Calu3 (cell line): ENCODE measurements at regions not wholly inside any gene's neighbourhood (a gene's known extent, or its start where the extent isn't known, plus 50 kb on each side); places are given as distances from the start of the nearest gene placed in this dataset.

Source experiments
- BruUV-seq: library from RNA; stranded (reverse); fragments of 400-500 nt; replicated peaks from 2 replicates; lab custom pipeline; 2021; lab: Mats Ljungman, UMichigan
- CTCF ChIA-PET: fragments of 300-600 bp; sonication (Branson Sonifier 250); formaldehyde crosslinking; loops from one replicate; lab custom pipeline; 2022; ENCODE audit warnings: antibody characterized with exemption; lab: Charles Lee
- DNase-seq: peaks from one replicate; pipeline ENCODE4 v3.0.0; 2022
- H3K27ac Mint-ChIP-seq: one replicate; pipeline ENCODE4 v1.8.0; 2022; ENCODE audit warnings: mixed read lengths; ENCODE audit not compliant: unreplicated experiment
- H3K27me3 Mint-ChIP-seq: one replicate; pipeline ENCODE4 v1.8.0; 2022; ENCODE audit warnings: mixed read lengths; ENCODE audit not compliant: unreplicated experiment
- H3K36me3 Mint-ChIP-seq: one replicate; pipeline ENCODE4 v1.8.0; 2022; ENCODE audit warnings: mild to moderate bottlenecking, moderate library complexity, mixed read lengths; ENCODE audit not compliant: insufficient read depth, unreplicated experiment
- H3K4me1 Mint-ChIP-seq: one replicate; pipeline ENCODE4 v1.8.0; 2022; ENCODE audit warnings: mild to moderate bottlenecking, low read depth, mixed read lengths; ENCODE audit not compliant: unreplicated experiment
- H3K4me3 Mint-ChIP-seq: one replicate; pipeline ENCODE4 v1.8.0; 2022; ENCODE audit warnings: mild to moderate bottlenecking, low read depth, moderate library complexity, mixed read lengths; ENCODE audit not compliant: unreplicated experiment
- H3K9me3 Mint-ChIP-seq: one replicate; pipeline ENCODE4 v1.8.0; 2022; ENCODE audit warnings: low read depth, mixed read lengths; ENCODE audit not compliant: unreplicated experiment
- intact Hi-C: fragments of 100-400 bp; cut with micrococcal nuclease; formaldehyde crosslinking; loops from one replicate; pipeline ENCODE4 v1.10.0; 2022; ENCODE audit not compliant: unreplicated experiment
- TF ChIP-seq, protein P1 (sequence below): fragments of 200-600 bp; IDR thresholded peaks from one replicate; pipeline ENCODE4 v1.8.0; 2022; ENCODE audit warnings: antibody characterized with exemption; ENCODE audit not compliant: unreplicated experiment

DNA sequence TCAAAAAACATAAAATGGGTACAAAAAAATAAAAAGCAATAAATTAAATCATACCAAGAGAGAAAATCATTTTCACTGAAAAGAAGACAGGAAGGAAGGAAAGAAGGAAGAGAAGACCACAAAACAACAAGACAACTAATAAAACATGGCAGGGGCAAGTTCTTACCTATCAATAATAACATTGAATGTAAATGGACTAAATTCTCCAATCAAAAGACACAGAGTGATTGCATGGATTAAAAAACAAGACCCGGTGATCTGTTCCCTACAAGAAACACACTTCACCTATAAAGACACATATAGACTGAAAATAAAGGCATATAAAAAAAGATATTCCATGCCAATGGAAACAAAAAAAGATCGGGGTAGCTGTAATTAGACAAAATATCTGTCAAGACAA lies 82.6 kb upstream of the CERS6 start:
- Mint-ChIP-seq H3K9me3 (peaks cover 2% of the 10 kb centered on the region), H3K4me3 (no peak overlapping the region), H3K4me1 (no peaks in the 10 kb centered on the region), H3K36me3 (no peaks in the 10 kb centered on the region), H3K27ac (no peak overlapping the region), H3K27me3 (no peaks in the 10 kb centered on the region)
- TF ChIP-seq, protein P1, sequence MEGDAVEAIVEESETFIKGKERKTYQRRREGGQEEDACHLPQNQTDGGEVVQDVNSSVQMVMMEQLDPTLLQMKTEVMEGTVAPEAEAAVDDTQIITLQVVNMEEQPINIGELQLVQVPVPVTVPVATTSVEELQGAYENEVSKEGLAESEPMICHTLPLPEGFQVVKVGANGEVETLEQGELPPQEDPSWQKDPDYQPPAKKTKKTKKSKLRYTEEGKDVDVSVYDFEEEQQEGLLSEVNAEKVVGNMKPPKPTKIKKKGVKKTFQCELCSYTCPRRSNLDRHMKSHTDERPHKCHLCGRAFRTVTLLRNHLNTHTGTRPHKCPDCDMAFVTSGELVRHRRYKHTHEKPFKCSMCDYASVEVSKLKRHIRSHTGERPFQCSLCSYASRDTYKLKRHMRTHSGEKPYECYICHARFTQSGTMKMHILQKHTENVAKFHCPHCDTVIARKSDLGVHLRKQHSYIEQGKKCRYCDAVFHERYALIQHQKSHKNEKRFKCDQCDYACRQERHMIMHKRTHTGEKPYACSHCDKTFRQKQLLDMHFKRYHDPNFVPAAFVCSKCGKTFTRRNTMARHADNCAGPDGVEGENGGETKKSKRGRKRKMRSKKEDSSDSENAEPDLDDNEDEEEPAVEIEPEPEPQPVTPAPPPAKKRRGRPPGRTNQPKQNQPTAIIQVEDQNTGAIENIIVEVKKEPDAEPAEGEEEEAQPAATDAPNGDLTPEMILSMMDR, result no peak
- intact Hi-C loops, result no loop called here
- no peak for DNase-seq
- CTCF ChIA-PET, result no interaction called here
- BruUV-seq, result no TSS peak

DNA sequence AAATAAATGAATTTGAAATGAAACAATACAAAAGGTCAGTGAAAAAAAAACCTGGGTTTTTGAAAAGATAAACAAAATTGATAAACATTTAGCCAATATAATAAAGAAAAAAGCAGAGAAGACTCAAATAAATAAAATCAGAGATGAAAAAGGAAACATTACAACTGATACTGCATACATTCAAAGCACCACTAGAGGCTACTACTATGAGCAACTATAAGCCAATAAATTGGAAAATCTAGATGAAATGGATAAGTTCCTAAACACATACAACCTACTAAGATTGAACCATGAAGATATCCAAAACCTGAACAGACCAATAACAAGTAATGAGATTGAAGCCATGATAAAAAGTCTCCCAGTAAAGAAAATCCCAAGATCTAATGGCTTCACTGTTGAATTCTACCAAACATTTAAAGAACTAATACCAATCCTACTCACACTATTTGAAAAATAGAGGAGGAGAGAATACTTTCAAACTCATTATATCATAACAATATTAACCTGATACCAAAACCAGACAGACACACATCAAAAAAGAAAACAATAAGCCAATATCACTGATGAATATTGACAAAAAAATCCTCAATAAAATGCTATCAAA lies 80.8 kb upstream of the CERS6 start:
- H3K27me3 Mint-ChIP-seq, result no peaks in the 10 kb centered on the region
- CTCF ChIA-PET, result no interaction called here
- no TSS peak for BruUV-seq
- intact Hi-C loops, result loop anchor here (5.0 kb wide), 2 partner anchors 312 to 332 kb away; no protein-coding TSS in a partner anchor
- no peaks in the 10 kb centered on the region for H3K36me3 Mint-ChIP-seq
- no peak overlapping the region for H3K27ac Mint-ChIP-seq
- no peak for DNase-seq
- H3K4me3 Mint-ChIP-seq, result no peak overlapping the region
- H3K4me1 Mint-ChIP-seq, result no peaks in the 10 kb centered on the region
- H3K9me3 Mint-ChIP-seq, result peaks cover 2% of the 10 kb centered on the region
- TF ChIP-seq, protein P1, result no peak

DNA sequence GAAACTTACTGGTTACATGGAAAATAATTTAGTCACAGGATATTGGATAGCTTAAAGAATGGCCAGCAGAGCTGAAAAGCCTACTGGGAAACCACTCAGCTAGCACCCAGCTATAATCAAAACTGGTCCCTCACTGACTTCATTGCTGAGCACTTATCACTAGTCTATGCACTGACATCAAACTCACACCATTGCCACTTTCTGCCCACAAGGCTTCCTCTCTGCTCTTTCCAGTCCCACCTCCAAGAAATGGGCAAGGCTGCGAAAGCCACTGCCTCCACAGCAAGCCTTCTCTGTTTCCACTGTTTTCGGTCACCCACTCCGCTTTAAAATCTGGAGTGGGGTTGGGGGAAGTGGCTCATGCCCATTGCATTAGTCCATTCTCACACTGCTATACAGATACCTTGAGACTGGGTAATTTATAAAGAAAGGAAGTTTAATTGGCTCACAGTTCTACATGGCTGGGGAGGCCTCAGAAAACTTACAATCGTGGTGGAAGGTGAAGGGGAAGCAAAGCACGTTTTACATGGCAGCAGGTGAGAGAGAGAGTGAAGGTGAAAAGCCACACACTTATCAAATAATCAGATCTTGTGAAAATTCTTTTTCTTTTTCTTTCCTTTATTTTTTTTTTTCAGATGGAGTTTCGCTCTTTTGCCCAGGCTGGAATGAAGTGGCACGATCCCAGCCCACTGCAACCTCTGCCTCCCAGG lies 77.0 kb upstream of the CERS6 start:
- H3K4me3 Mint-ChIP-seq, result no peak overlapping the region
- TF ChIP-seq, protein P1, result no peak
- H3K27me3 Mint-ChIP-seq, result no peaks in the 10 kb centered on the region
- CTCF ChIA-PET, result no interaction called here
- no peaks in the 10 kb centered on the region for H3K4me1 Mint-ChIP-seq
- no TSS peak for BruUV-seq
- intact Hi-C loops, result loop anchor here (5.0 kb wide), 2 partner anchors 308 to 328 kb away; no protein-coding TSS in a partner anchor
- H3K27ac Mint-ChIP-seq, result no peak overlapping the region
- no peaks in the 10 kb centered on the region for H3K36me3 Mint-ChIP-seq
- DNase-seq, result no peak
- peaks cover 2% of the 10 kb centered on the region for H3K9me3 Mint-ChIP-seq

DNA sequence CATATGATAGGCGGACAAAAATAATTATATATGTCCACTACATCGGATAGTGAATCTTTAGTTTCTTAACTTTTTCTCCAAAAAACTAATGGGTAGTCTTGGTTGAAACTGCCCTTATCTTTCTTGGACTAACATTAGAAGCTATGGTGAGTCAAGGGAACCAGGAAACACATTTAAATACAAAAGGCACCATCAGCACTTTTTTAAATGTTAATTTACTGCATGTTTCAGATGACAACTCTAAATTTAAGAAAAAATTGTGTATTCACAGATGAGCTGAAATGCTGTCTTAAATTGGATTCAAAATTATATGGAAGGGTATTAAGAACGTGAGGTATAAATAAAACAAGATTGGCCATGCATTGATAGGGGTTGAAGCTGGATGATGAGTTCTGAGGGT lies 75.6 kb upstream of the CERS6 start:
- no TSS peak for BruUV-seq
- TF ChIP-seq, protein P1, result no peak
- intact Hi-C loops, result no loop called here
- CTCF ChIA-PET, result no interaction called here
- H3K4me1 Mint-ChIP-seq, result no peaks in the 10 kb centered on the region
- H3K9me3 Mint-ChIP-seq, result peaks cover 2% of the 10 kb centered on the region
- no peaks in the 10 kb centered on the region for H3K27me3 Mint-ChIP-seq
- DNase-seq, result no peak
- H3K27ac Mint-ChIP-seq, result no peak overlapping the region
- no peaks in the 10 kb centered on the region for H3K36me3 Mint-ChIP-seq
- no peak overlapping the region for H3K4me3 Mint-ChIP-seq
